MM.1S (cell line): ENCODE measurements at regions not wholly inside any gene's neighbourhood (a gene's known extent, or its start where the extent isn't known, plus 50 kb on each side); places are given as distances from the start of the nearest gene placed in this dataset.

ENCODE experiments used
- CTCF ChIP-seq: fragments of 300-600 bp; sonication (generic); IDR thresholded peaks from 2 replicates; pipeline ENCODE4 v1.5.1; 2016; ENCODE audit warnings: antibody characterized with exemption, low read length, mixed read lengths
- EZH2 ChIP-seq: fragments of 300-600 bp; sonication (generic); optimal IDR thresholded peaks from 2 replicates; pipeline ENCODE3; 2017; ENCODE audit warnings: low read depth, mild to moderate bottlenecking, antibody characterized with exemption, low read length, mixed read lengths
- EZH2phosphoT487 ChIP-seq: fragments of 300-600 bp; sonication (generic); IDR thresholded peaks from 2 replicates; pipeline ENCODE4 v1.6.1; 2018; ENCODE audit warnings: antibody characterized with exemption, low read length

GRCh38 chr1:38141483-38141882 lies 94.9 kb upstream of the POU3F1 start:
- no peak for TF ChIP-seq CTCF
- no peak for TF ChIP-seq EZH2phosphoT487
- no peak for TF ChIP-seq EZH2
